ENCODE measurements at regions not wholly inside any gene's neighbourhood (a gene's known extent, or its start where the extent isn't known, plus 50 kb on each side); places are given as distances from the start of the nearest gene placed in this dataset.

- Histone ChIP-seq H3K36me3 (ENCODE audit: insufficient read depth, low read length) (no peaks in the 10 kb centered on the region), H3K9ac (ENCODE audit: low read depth, low read length, poor library complexity, severe bottlenecking) (no peak overlapping the region), H3K9me2 (replicated peaks; ENCODE audit: low read depth, low read length) (no peaks in the 10 kb centered on the region), H4K20me1 (ENCODE audit: insufficient read depth, low read length, poor library complexity, severe bottlenecking) (no peaks in the 10 kb centered on the region), H3K79me2 (ENCODE audit: insufficient read depth, low read length) (no peaks in the 10 kb centered on the region), H3K27me3 (ENCODE audit: insufficient read depth, low read length, poor library complexity, severe bottlenecking) (no peaks in the 10 kb centered on the region), H2AFZ (ENCODE audit: low read length) (no peak overlapping the region), H3K4me1 (ENCODE audit: insufficient read depth, low read length, poor library complexity, severe bottlenecking) (no peaks in the 10 kb centered on the region), H3K9me3 (ENCODE audit: insufficient read depth, low read depth, low read length) (no peaks in the 10 kb centered on the region), H3F3A (ENCODE audit: low read depth) (no peaks in the 10 kb centered on the region), H3K4me2 (ENCODE audit: low read depth, low read length, poor library complexity, severe bottlenecking) (no peak overlapping the region), H3K4me3 (ENCODE audit: low read length, poor library complexity, severe bottlenecking) (no peak overlapping the region)
- TF ChIP-seq EZH2phosphoT487 (IDR thresholded peaks at IDR 0.05; ENCODE audit: borderline replicate concordance) (no peak), CTCF (conservative IDR thresholded peaks at IDR 0.05; ENCODE audit: low read length) (no peak)
Measured at GRCh38 chr7:16178092-16178491, 243.2 kb downstream of the CRPPA start.

- no peak for TF ChIP-seq CTCF (conservative IDR thresholded peaks at IDR 0.05; ENCODE audit: low read length)
- no peak for TF ChIP-seq EZH2phosphoT487 (IDR thresholded peaks at IDR 0.05; ENCODE audit: borderline replicate concordance)
- no peaks in the 10 kb centered on the region for H3K9me2 ChIP-seq (replicated peaks; ENCODE audit: low read depth, low read length)
Measured at GRCh38 chr7:16174253-16174652, 247.1 kb downstream of the CRPPA start.

GRCh38 chr7:16172366-16172765 is 249.0 kb downstream of the CRPPA start:
- no peak overlapping the region for H3K4me3 ChIP-seq (ENCODE audit: low read length, poor library complexity, severe bottlenecking)
- H4K20me1 ChIP-seq (ENCODE audit: insufficient read depth, low read length, poor library complexity, severe bottlenecking) = no peaks in the 10 kb centered on the region
- no peaks in the 10 kb centered on the region; the same call in 1 of the 2 replicates for H3K9me3 ChIP-seq (ENCODE audit: insufficient read depth, low read depth, low read length)
- H3K79me2 ChIP-seq (ENCODE audit: insufficient read depth, low read length) = no peaks in the 10 kb centered on the region
- H3K9me2 ChIP-seq (replicated peaks; ENCODE audit: low read depth, low read length) = no peaks in the 10 kb centered on the region
- no peaks in the 10 kb centered on the region for H3F3A ChIP-seq (ENCODE audit: low read depth)
- H3K27me3 ChIP-seq (ENCODE audit: insufficient read depth, low read length, poor library complexity, severe bottlenecking) = no peaks in the 10 kb centered on the region
- H2AFZ ChIP-seq (ENCODE audit: low read length) = no peak overlapping the region
- H3K4me2 ChIP-seq (ENCODE audit: low read depth, low read length, poor library complexity, severe bottlenecking) = no peak overlapping the region
- H3K9ac ChIP-seq (ENCODE audit: low read depth, low read length, poor library complexity, severe bottlenecking) = no peak overlapping the region
- H3K4me1 ChIP-seq (ENCODE audit: insufficient read depth, low read length, poor library complexity, severe bottlenecking) = no peaks in the 10 kb centered on the region
- H3K36me3 ChIP-seq (ENCODE audit: insufficient read depth, low read length) = no peaks in the 10 kb centered on the region
- no peak for TF ChIP-seq EZH2phosphoT487 (IDR thresholded peaks at IDR 0.05; ENCODE audit: borderline replicate concordance)
- TF ChIP-seq CTCF (conservative IDR thresholded peaks at IDR 0.05; ENCODE audit: low read length) = no peak

More at GRCh38 chr7:16174253-16174652, 247.1 kb downstream of the CRPPA start:
- no peak overlapping the region for H3K4me3 ChIP-seq (ENCODE audit: low read length, poor library complexity, severe bottlenecking)
- no peaks in the 10 kb centered on the region for H4K20me1 ChIP-seq (ENCODE audit: insufficient read depth, low read length, poor library complexity, severe bottlenecking)
- no peak overlapping the region for H3K9ac ChIP-seq (ENCODE audit: low read depth, low read length, poor library complexity, severe bottlenecking)
- H2AFZ ChIP-seq (ENCODE audit: low read length) = no peak overlapping the region
- H3K27me3 ChIP-seq (ENCODE audit: insufficient read depth, low read length, poor library complexity, severe bottlenecking) = no peaks in the 10 kb centered on the region
- H3K4me1 ChIP-seq (ENCODE audit: insufficient read depth, low read length, poor library complexity, severe bottlenecking) = no peaks in the 10 kb centered on the region
- no peaks in the 10 kb centered on the region for H3F3A ChIP-seq (ENCODE audit: low read depth)
- no peaks in the 10 kb centered on the region for H3K36me3 ChIP-seq (ENCODE audit: insufficient read depth, low read length)
- no peak overlapping the region for H3K4me2 ChIP-seq (ENCODE audit: low read depth, low read length, poor library complexity, severe bottlenecking)
- no peaks in the 10 kb centered on the region; the same call in 1 of the 2 replicates for H3K9me3 ChIP-seq (ENCODE audit: insufficient read depth, low read depth, low read length)
- H3K79me2 ChIP-seq (ENCODE audit: insufficient read depth, low read length) = no peaks in the 10 kb centered on the region
